ENCODE measurements at regions not wholly inside any gene's neighbourhood (a gene's known extent, or its start where the extent isn't known, plus 50 kb on each side); places are given as distances from the start of the nearest gene placed in this dataset.

DNA sequence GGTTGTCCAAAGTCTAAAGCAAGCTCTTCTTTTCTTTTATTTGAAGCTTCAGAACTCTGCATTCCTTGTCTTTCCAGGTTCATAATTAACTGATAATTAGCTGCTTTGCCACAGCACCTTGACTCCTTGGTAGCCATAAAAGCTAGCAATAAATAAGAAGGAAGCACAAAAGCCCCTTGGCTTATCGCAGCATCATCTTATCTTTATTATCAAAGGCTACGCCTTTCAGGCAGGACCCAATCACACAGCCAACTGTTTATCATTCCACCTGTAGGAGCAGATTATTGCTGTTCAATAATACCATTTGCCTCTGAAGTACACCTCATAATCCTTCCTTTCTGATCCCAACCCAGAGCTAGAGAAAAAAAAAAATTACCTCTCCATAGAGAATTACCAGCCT is 489.2 kb downstream of the SATB2 start:
- H3K9me3 ChIP-seq (ENCODE audit: control insufficient read depth in 4 of 4, low read length in 3 of 4): peaks cover 0 to under 1% (median 0%) of the 10 kb centered on the region in 4 donors
- H3K9ac ChIP-seq (ENCODE audit: low read depth in 1 of 2, low read length in 2 of 2): no peak overlapping the region
- no peaks in the 10 kb centered on the region for H3K36me3 ChIP-seq (ENCODE audit: control insufficient read depth in 4 of 4, insufficient read depth in 3 of 4, low read depth in 1 of 4, low read length in 3 of 4)
- WGBS: 74% methylated on average over 2 of the region's 2 CpGs
- DNase-seq (ENCODE audit: low spot score): no peak
- no peak overlapping the region for H3K4me3 ChIP-seq (ENCODE audit: low read depth in 1 of 3, low read length in 3 of 3)
- TF ChIP-seq JUND (IDR thresholded peaks at IDR 0.05): no peak
- no peak for TF ChIP-seq ZBTB33 (IDR thresholded peaks at IDR 0.05)
- no peak for TF ChIP-seq EGR1 (IDR thresholded peaks at IDR 0.05; ENCODE audit: low read depth in 2 of 2)
- no peak for TF ChIP-seq RAD21 (IDR thresholded peaks at IDR 0.05)
- TF ChIP-seq HNF4G (IDR thresholded peaks at IDR 0.05): no peak
- TF ChIP-seq YY1 (IDR thresholded peaks at IDR 0.05): no peak
- no peak for TF ChIP-seq FOXA1 (IDR thresholded peaks at IDR 0.05)
- TF ChIP-seq REST (IDR thresholded peaks at IDR 0.05): no peak
- no peak for TF ChIP-seq RXRA (IDR thresholded peaks at IDR 0.05)
- TF ChIP-seq FOXA2 (IDR thresholded peaks at IDR 0.05): no peak
- TF ChIP-seq GABPA (IDR thresholded peaks at IDR 0.05 in 1 of 2, conservative IDR thresholded peaks at IDR 0.05 in 1 of 2): no peak
- no peaks in the 10 kb centered on the region for H3K4me1 ChIP-seq (ENCODE audit: control insufficient read depth in 4 of 4, insufficient read depth in 4 of 4, low read length in 3 of 4)
- no peaks in the 10 kb centered on the region for H3K27me3 ChIP-seq (ENCODE audit: control insufficient read depth in 4 of 4, insufficient read depth in 4 of 4, low read length in 3 of 4)
- no peak overlapping the region for H3K27ac ChIP-seq (ENCODE audit: low read depth in 1 of 2, low read length in 2 of 2)

GRCh38 chr2:198966269-198966668 is 491.5 kb downstream of the SATB2 start:
- Histone ChIP-seq H3K9ac (ENCODE audit: low read depth in 1 of 2, low read length in 2 of 2) (no peak overlapping the region), H3K4me3 (ENCODE audit: low read depth in 1 of 3, low read length in 3 of 3) (no peak overlapping the region), H3K27ac (ENCODE audit: low read depth in 1 of 2, low read length in 2 of 2) (no peak overlapping the region), H3K36me3 (ENCODE audit: control insufficient read depth in 4 of 4, insufficient read depth in 3 of 4, low read depth in 1 of 4, low read length in 3 of 4) (no peaks in the 10 kb centered on the region), H3K9me3 (ENCODE audit: control insufficient read depth in 4 of 4, low read length in 3 of 4) (no peaks in the 10 kb centered on the region), H3K4me1 (ENCODE audit: control insufficient read depth in 4 of 4, insufficient read depth in 4 of 4, low read length in 3 of 4) (no peaks in the 10 kb centered on the region), H3K27me3 (ENCODE audit: control insufficient read depth in 4 of 4, insufficient read depth in 4 of 4, low read length in 3 of 4) (no peaks in the 10 kb centered on the region)
- no peak for DNase-seq (ENCODE audit: low spot score)
- TF ChIP-seq HNF4A (conservative IDR thresholded peaks at IDR 0.05) (no peak), FOXA1 (IDR thresholded peaks at IDR 0.05) (no peak), FOXA2 (IDR thresholded peaks at IDR 0.05) (no peak), EGR1 (IDR thresholded peaks at IDR 0.05; ENCODE audit: low read depth in 2 of 2) (no peak), TAF1 (conservative IDR thresholded peaks at IDR 0.05) (no peak), YY1 (IDR thresholded peaks at IDR 0.05) (no peak), SP1 (IDR thresholded peaks at IDR 0.05) (no peak), RXRA (IDR thresholded peaks at IDR 0.05) (no peak), HNF4G (IDR thresholded peaks at IDR 0.05) (no peak), ZBTB33 (IDR thresholded peaks at IDR 0.05) (no peak)
- TF ChIP-seq, protein P1, sequence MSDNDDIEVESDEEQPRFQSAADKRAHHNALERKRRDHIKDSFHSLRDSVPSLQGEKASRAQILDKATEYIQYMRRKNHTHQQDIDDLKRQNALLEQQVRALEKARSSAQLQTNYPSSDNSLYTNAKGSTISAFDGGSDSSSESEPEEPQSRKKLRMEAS (IDR thresholded peaks at IDR 0.05): no peak
- TF ChIP-seq, protein P2, sequence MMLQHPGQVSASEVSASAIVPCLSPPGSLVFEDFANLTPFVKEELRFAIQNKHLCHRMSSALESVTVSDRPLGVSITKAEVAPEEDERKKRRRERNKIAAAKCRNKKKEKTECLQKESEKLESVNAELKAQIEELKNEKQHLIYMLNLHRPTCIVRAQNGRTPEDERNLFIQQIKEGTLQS (IDR thresholded peaks at IDR 0.05): no peak
- TF ChIP-seq, protein P3, sequence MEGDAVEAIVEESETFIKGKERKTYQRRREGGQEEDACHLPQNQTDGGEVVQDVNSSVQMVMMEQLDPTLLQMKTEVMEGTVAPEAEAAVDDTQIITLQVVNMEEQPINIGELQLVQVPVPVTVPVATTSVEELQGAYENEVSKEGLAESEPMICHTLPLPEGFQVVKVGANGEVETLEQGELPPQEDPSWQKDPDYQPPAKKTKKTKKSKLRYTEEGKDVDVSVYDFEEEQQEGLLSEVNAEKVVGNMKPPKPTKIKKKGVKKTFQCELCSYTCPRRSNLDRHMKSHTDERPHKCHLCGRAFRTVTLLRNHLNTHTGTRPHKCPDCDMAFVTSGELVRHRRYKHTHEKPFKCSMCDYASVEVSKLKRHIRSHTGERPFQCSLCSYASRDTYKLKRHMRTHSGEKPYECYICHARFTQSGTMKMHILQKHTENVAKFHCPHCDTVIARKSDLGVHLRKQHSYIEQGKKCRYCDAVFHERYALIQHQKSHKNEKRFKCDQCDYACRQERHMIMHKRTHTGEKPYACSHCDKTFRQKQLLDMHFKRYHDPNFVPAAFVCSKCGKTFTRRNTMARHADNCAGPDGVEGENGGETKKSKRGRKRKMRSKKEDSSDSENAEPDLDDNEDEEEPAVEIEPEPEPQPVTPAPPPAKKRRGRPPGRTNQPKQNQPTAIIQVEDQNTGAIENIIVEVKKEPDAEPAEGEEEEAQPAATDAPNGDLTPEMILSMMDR (IDR thresholded peaks at IDR 0.05; ENCODE audit: low read depth, low read length, missing input control): no peak

Data from liver (tissue), 8 donors.